HCT116 (cell line): ENCODE measurements at regions not wholly inside any gene's neighbourhood (a gene's known extent, or its start where the extent isn't known, plus 50 kb on each side); places are given as distances from the start of the nearest gene placed in this dataset.

Experiments used
- ATAC-seq: fragments of 200-7000 bp; cut with Tn5 transposase; 2 replicates; pipeline ENCODE4 v1.9.1; 2020; ENCODE audit warnings: mild to moderate bottlenecking, moderate library complexity
- BruUV-seq: library from RNA; stranded (reverse); fragments of 400-500 nt; replicated peaks from 2 replicates; lab custom pipeline; 2021; lab: Mats Ljungman, UMichigan
- CTCF ChIA-PET: fragments of 300-600 bp; sonication (Branson Sonifier 250); formaldehyde crosslinking; loops from one replicate; lab custom pipeline; 2021; ENCODE audit warnings: antibody characterized with exemption; lab: Charles Lee
- POLR2A ChIA-PET: fragments of 300-600, 350-600 bp; sonication (Branson Sonifier 250); formaldehyde crosslinking; loops from one replicate; lab custom pipeline; 2021; ENCODE audit warnings: antibody characterized with exemption; lab: Charles Lee
- RAD21 ChIA-PET, 2 experiments: fragments of 300-600 bp; sonication (Branson Sonifier 250); formaldehyde crosslinking; loops; one replicate each; lab custom pipeline; 2023; ENCODE audit warnings: low total read pairs in 2 of 2; ENCODE audit not compliant: uncharacterized antibody in 2 of 2, unreplicated experiment in 2 of 2, low non-redundant PET in 1 of 2; lab: Charles Lee
- DNase-seq: peaks from one replicate; pipeline ENCODE4 v3.0.0-alpha.2; 2010; ENCODE audit warnings: low read depth, low spot score
- H2AFZ ChIP-seq: fragments of 200-600 bp; shearing (Covaris generic), sonication (generic); 2 replicates; pipeline ENCODE4 v1.6.1; 2017; ENCODE audit warnings: low read depth, mixed run types, mixed read lengths, antibody characterized with exemption, low read length; ENCODE audit not compliant: poor library complexity, severe bottlenecking
- H3K27ac ChIP-seq: 2 replicates; pipeline ENCODE4 v1.5.1; 2012; ENCODE audit warnings: low read depth, low read length
- H3K27me3 ChIP-seq: fragments of 200-600 bp; sonication (generic); 2 replicates; pipeline ENCODE4 v1.6.1; 2016; ENCODE audit warnings: mixed run types, low read length, mixed read lengths; ENCODE audit not compliant: insufficient read depth
- H3K36me3 ChIP-seq, 2 experiments: fragments of 200-500 bp in 1 of 2; fragments of 200-600 bp in 1 of 2; sonication (Bioruptor generic) in 1 of 2; sonication (generic) in 1 of 2; 2 replicates each; pipeline versions ENCODE4 v1.5.1 to v1.6.1; 2014 to 2016; ENCODE audit warnings: low read length in 2 of 2, inconsistent platforms in 1 of 2, mixed read lengths in 1 of 2, mixed run types in 1 of 2; ENCODE audit not compliant: insufficient read depth in 2 of 2, control insufficient read depth in 1 of 2
- H3K4me1 ChIP-seq, 2 experiments: fragments of 200-600 bp in 1 of 2; sonication (generic) in 1 of 2; 2 replicates each; pipeline versions ENCODE4 v1.5.1 to v1.6.1; 2012 to 2017; ENCODE audit warnings: low read length in 2 of 2, inconsistent platforms in 1 of 2, mild to moderate bottlenecking in 1 of 2, mixed read lengths in 1 of 2, mixed run types in 1 of 2, moderate library complexity in 1 of 2; ENCODE audit not compliant: insufficient read depth in 2 of 2, control insufficient read depth in 1 of 2
- H3K4me2 ChIP-seq: fragments of 200-600 bp; sonication (generic); 2 replicates; pipeline ENCODE4 v1.6.1; 2017; ENCODE audit warnings: mixed run types, low read length, mixed read lengths
- H3K4me3 ChIP-seq, 2 experiments: fragments of 200-600 bp in 1 of 2; sonication (generic) in 1 of 2; replicated peaks in 1 of 2; 2 replicates each; pipeline ENCODE4 v1.5.1; 2011 to 2016; ENCODE audit warnings: low read length in 2 of 2, control low read depth in 1 of 2, low read depth in 1 of 2, mild to moderate bottlenecking in 1 of 2, mixed read lengths in 1 of 2, mixed run types in 1 of 2
- H3K79me2 ChIP-seq: fragments of 200-600 bp; sonication (generic); 2 replicates; pipeline ENCODE4 v1.6.1; 2017; ENCODE audit warnings: mild to moderate bottlenecking, mixed run types, low read length, moderate library complexity, mixed read lengths; ENCODE audit not compliant: insufficient read depth
- H3K9ac ChIP-seq: fragments of 200-600 bp; sonication (generic); 2 replicates; pipeline ENCODE4 v1.6.1; 2016; ENCODE audit warnings: low read length, mixed read lengths
- H3K9me2 ChIP-seq: fragments of 200-600 bp; sonication (generic), shearing (Covaris generic); 2 replicates; pipeline ENCODE4 v1.6.1; 2017; ENCODE audit warnings: mixed run types, mild to moderate bottlenecking, moderate library complexity; ENCODE audit not compliant: insufficient read depth
- H3K9me3 ChIP-seq, 2 experiments: fragments of 200-500 bp in 1 of 2; fragments of 200-600 bp in 1 of 2; sonication (Bioruptor generic) in 1 of 2; sonication (generic) in 1 of 2; 2 replicates each; pipeline ENCODE4 v1.6.1; 2014 to 2017; ENCODE audit warnings: low read length in 2 of 2, mixed read lengths in 2 of 2, inconsistent platforms in 1 of 2, low read depth in 1 of 2, mild to moderate bottlenecking in 1 of 2, mixed run types in 1 of 2, moderate library complexity in 1 of 2; ENCODE audit not compliant: control insufficient read depth in 1 of 2, insufficient read depth in 1 of 2
- H4K20me1 ChIP-seq: fragments of 200-600 bp; sonication (generic), shearing (Covaris generic); 2 replicates; pipeline ENCODE4 v1.6.1; 2017; ENCODE audit warnings: mixed run types, mild to moderate bottlenecking, moderate library complexity; ENCODE audit not compliant: insufficient read depth
- CTCF ChIP-seq, 3 experiments: fragments of 200-600 bp in 1 of 3; sonication (generic) in 1 of 3; IDR thresholded peaks in 2 of 3; conservative IDR thresholded peaks in 1 of 3; 2 replicates each; pipeline ENCODE4 v1.5.1; 2012 to 2017; ENCODE audit warnings: low read depth in 2 of 3, low read length in 2 of 3, antibody characterized with exemption in 1 of 3, borderline replicate concordance in 1 of 3, control low read depth in 1 of 3, mild to moderate bottlenecking in 1 of 3, mixed read lengths in 1 of 3, mixed run types in 1 of 3, moderate library complexity in 1 of 3; ENCODE audit not compliant: insufficient read depth in 1 of 3
- POLR2AphosphoS5 ChIP-seq: IDR thresholded peaks from 2 replicates; pipeline ENCODE4 v1.6.1; 2011; ENCODE audit warnings: mild to moderate bottlenecking, low read depth, low read length, moderate library complexity
- SIN3A ChIP-seq: IDR thresholded peaks from 2 replicates; pipeline ENCODE4 v1.6.1; 2012; ENCODE audit warnings: low read depth
- intact Hi-C: fragments of 100-400 bp; cut with micrococcal nuclease; formaldehyde crosslinking; loops from 2 replicates; pipeline ENCODE4 v1.10.0; 2022
- TF ChIP-seq, protein P1 (sequence below): IDR thresholded peaks from 2 replicates; pipeline ENCODE4 v1.6.1; 2011; ENCODE audit warnings: mild to moderate bottlenecking, low read length, moderate library complexity; ENCODE audit not compliant: insufficient replicate concordance; ENCODE audit errors: extremely low read depth

- RAD21 ChIA-PET = no interaction called here
- Histone ChIP-seq H2AFZ (no peak overlapping the region), H3K27me3 (no peaks in the 10 kb centered on the region), H4K20me1 (no peaks in the 10 kb centered on the region), H3K4me3 (no peak overlapping the region), H3K9ac (no peak overlapping the region), H3K4me2 (no peak overlapping the region), H3K9me3 (no peaks in the 10 kb centered on the region; a peak in 1 of 4 replicates), H3K79me2 (no peaks in the 10 kb centered on the region), H3K4me1 (no peaks in the 10 kb centered on the region), H3K27ac (no peak overlapping the region), H3K9me2 (no peaks in the 10 kb centered on the region), H3K36me3 (no peaks in the 10 kb centered on the region)
- BruUV-seq = no TSS peak
- DNase-seq (no peak), ATAC-seq (no peak)
- no peak for TF ChIP-seq SIN3A
- intact Hi-C loops = no loop called here
- CTCF ChIA-PET = no interaction called here
- POLR2A ChIA-PET = no interaction called here
Measured at GRCh38 chr14:106874350-106874749, 1348.0 kb downstream of the TMEM121 start.

DNA sequence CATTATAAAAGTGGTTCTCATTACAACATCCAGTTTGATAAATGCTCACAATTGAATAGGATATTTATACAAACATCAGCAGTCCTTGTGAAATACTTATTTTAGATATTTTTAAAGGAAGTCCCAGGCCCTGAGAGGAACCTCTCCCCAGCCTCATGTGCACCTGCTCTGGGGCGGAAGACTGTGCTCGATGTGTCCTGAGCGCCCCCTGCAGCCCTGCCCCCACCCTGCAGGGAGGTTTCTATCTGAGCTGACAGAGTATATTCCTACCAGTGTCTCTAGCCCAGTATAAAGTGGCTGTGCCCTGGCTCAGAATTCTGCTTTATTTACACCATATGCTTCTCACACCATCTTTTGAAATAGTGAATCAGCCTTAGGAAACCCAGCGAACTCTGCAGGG is 1349.1 kb downstream of the TMEM121 start:
- no TSS peak for BruUV-seq
- ATAC-seq (no peak), DNase-seq (no peak)
- Histone ChIP-seq H4K20me1 (no peaks in the 10 kb centered on the region), H3K4me1 (no peaks in the 10 kb centered on the region), H3K4me2 (no peak overlapping the region), H3K36me3 (no peaks in the 10 kb centered on the region), H3K4me3 (no peak overlapping the region), H3K27ac (no peak overlapping the region), H3K9ac (no peak overlapping the region), H3K9me2 (no peaks in the 10 kb centered on the region), H3K9me3 (peaks cover 0 to 6% of the 10 kb centered on the region in 2 experiments; a peak in 1 of 4 replicates), H3K79me2 (no peaks in the 10 kb centered on the region), H2AFZ (no peak overlapping the region), H3K27me3 (no peaks in the 10 kb centered on the region)
- intact Hi-C loops = no loop called here
- ChIA-PET RAD21 (no interaction called here), POLR2A (no interaction called here), CTCF (no interaction called here)
- TF ChIP-seq, protein P1, sequence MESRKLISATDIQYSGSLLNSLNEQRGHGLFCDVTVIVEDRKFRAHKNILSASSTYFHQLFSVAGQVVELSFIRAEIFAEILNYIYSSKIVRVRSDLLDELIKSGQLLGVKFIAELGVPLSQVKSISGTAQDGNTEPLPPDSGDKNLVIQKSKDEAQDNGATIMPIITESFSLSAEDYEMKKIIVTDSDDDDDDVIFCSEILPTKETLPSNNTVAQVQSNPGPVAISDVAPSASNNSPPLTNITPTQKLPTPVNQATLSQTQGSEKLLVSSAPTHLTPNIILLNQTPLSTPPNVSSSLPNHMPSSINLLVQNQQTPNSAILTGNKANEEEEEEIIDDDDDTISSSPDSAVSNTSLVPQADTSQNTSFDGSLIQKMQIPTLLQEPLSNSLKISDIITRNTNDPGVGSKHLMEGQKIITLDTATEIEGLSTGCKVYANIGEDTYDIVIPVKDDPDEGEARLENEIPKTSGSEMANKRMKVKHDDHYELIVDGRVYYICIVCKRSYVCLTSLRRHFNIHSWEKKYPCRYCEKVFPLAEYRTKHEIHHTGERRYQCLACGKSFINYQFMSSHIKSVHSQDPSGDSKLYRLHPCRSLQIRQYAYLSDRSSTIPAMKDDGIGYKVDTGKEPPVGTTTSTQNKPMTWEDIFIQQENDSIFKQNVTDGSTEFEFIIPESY = no peak
- TF ChIP-seq POLR2AphosphoS5 = no peak
- TF ChIP-seq CTCF (IDR thresholded peaks at IDR 0.05 in 2 of 3, conservative IDR thresholded peaks at IDR 0.05 in 1 of 3; ENCODE audit: borderline replicate concordance in 1 of 3, insufficient read depth in 1 of 3, low read depth in 2 of 3, low read length in 2 of 3) = peak in 1 of 3 experiments; percentile 16; a peak in 1 of 6 replicates
